WTC11 (cell line): ENCODE measurements at regions not wholly inside any gene's neighbourhood (a gene's known extent, or its start where the extent isn't known, plus 50 kb on each side); places are given as distances from the start of the nearest gene placed in this dataset.

ENCODE experiments used
- ATAC-seq: fragments of 200-7000 bp; cut with Tn5 transposase; 2 replicates; pipeline ENCODE4 v1.10.0; 2021; ENCODE audit warnings: mild to moderate bottlenecking, moderate library complexity
- CTCF ChIA-PET: fragments of 300-600 bp; sonication (Branson Sonifier 250); formaldehyde crosslinking; loops from one replicate; lab custom pipeline; 2021; ENCODE audit warnings: antibody characterized with exemption; lab: Charles Lee
- POLR2A ChIA-PET: fragments of 350-600 bp; sonication (Branson Sonifier 250); formaldehyde crosslinking; loops from one replicate; lab custom pipeline; 2021; ENCODE audit warnings: antibody characterized with exemption; lab: Charles Lee
- DNase-seq: peaks from one replicate; pipeline ENCODE4 v3.0.0; 2021; ENCODE audit warnings: low spot score
- H3K27ac Mint-ChIP-seq: 2 replicates; pipeline ENCODE4 v1.8.0; 2021; ENCODE audit warnings: mixed read lengths
- H3K27me3 Mint-ChIP-seq: 2 replicates; pipeline ENCODE4 v1.8.0; 2021; ENCODE audit warnings: low read depth, mild to moderate bottlenecking, moderate library complexity, mixed read lengths
- H3K36me3 Mint-ChIP-seq: 2 replicates; pipeline ENCODE4 v1.8.0; 2021; ENCODE audit warnings: mixed read lengths
- H3K4me1 Mint-ChIP-seq: 2 replicates; pipeline ENCODE4 v1.8.0; 2022; ENCODE audit warnings: mixed read lengths
- H3K4me3 Mint-ChIP-seq: 2 replicates; pipeline ENCODE4 v1.8.0; 2021; ENCODE audit warnings: mild to moderate bottlenecking, moderate library complexity, mixed read lengths
- H3K9me3 Mint-ChIP-seq: 2 replicates; pipeline ENCODE4 v1.8.0; 2021; ENCODE audit warnings: mixed read lengths
- AFF4 ChIP-seq: sonication (generic); formaldehyde crosslinking; IDR thresholded peaks from 2 replicates; pipeline ENCODE4 v1.8.1; 2023; ENCODE audit warnings: mild to moderate bottlenecking, missing genetic modification reagents, borderline replicate concordance
- AR ChIP-seq: fragments of 250-450 bp; sonication (Bioruptor Pico); IDR thresholded peaks from 2 replicates; pipeline ENCODE4 v1.9.0; 2021; ENCODE audit warnings: mild to moderate bottlenecking
- CREB1 ChIP-seq: sonication (generic); formaldehyde crosslinking; IDR thresholded peaks from 2 replicates; pipeline ENCODE4 v1.8.0; 2023; ENCODE audit warnings: mild to moderate bottlenecking, missing genetic modification reagents
- EMX1 ChIP-seq: fragments of 250-450 bp; sonication (Bioruptor Pico); IDR thresholded peaks from 2 replicates; pipeline ENCODE4 v1.8.0; 2021; ENCODE audit warnings: mild to moderate bottlenecking
- HMGXB4 ChIP-seq: sonication (generic); formaldehyde crosslinking; IDR thresholded peaks from 2 replicates; pipeline ENCODE4 v1.8.1; 2023; ENCODE audit warnings: mild to moderate bottlenecking, moderate library complexity, missing genetic modification reagents
- IRF1 ChIP-seq: sonication (generic); formaldehyde crosslinking; IDR thresholded peaks from 2 replicates; pipeline ENCODE4 v1.8.0; 2023; ENCODE audit warnings: missing genetic modification reagents
- PRRX2 ChIP-seq: fragments of 250-450 bp; sonication (Bioruptor Pico); IDR thresholded peaks from 2 replicates; pipeline ENCODE4 v1.8.0; 2021; ENCODE audit warnings: mild to moderate bottlenecking
- RELA ChIP-seq: sonication (generic); formaldehyde crosslinking; IDR thresholded peaks from 2 replicates; pipeline ENCODE4 v1.8.1; 2022; ENCODE audit warnings: missing genetic modification reagents, mild to moderate bottlenecking, borderline replicate concordance
- RORB ChIP-seq: fragments of 250-450 bp; sonication (Bioruptor Pico); IDR thresholded peaks from 2 replicates; pipeline ENCODE4 v1.9.0; 2021; ENCODE audit warnings: mild to moderate bottlenecking
- TP53 ChIP-seq: sonication (generic); formaldehyde crosslinking; IDR thresholded peaks from 2 replicates; pipeline ENCODE4 v1.8.1; 2023; ENCODE audit warnings: mild to moderate bottlenecking, missing genetic modification reagents
- USF1 ChIP-seq: sonication (generic); formaldehyde crosslinking; IDR thresholded peaks from 2 replicates; pipeline ENCODE4 v1.8.0; 2022; ENCODE audit warnings: mild to moderate bottlenecking, missing genetic modification reagents
- ZBTB43 ChIP-seq: sonication (generic); formaldehyde crosslinking; IDR thresholded peaks from 2 replicates; pipeline ENCODE4 v1.8.1; 2023; ENCODE audit warnings: mild to moderate bottlenecking, missing genetic modification reagents
- ZNF423 ChIP-seq: fragments of 250-450 bp; sonication (Bioruptor Pico); IDR thresholded peaks from 2 replicates; pipeline ENCODE4 v2.1.2; 2022; ENCODE audit warnings: mild to moderate bottlenecking, moderate library complexity
- ZNF425 ChIP-seq: fragments of 250-450 bp; sonication (Bioruptor Pico); conservative IDR thresholded peaks from 2 replicates; pipeline ENCODE4 v1.9.0; 2021; ENCODE audit warnings: mild to moderate bottlenecking
- ZNF512 ChIP-seq: sonication (generic); formaldehyde crosslinking; IDR thresholded peaks from 2 replicates; pipeline ENCODE4 v1.8.1; 2022; ENCODE audit warnings: missing genetic modification reagents, borderline replicate concordance

- no peak for ATAC-seq
- H3K27ac Mint-ChIP-seq = no peak overlapping the region
Measured at GRCh38 chr6:91860541-91861335, 1273.9 kb upstream of the MAP3K7 start.

More at GRCh38 chr6:91860541-91861335, 1273.9 kb upstream of the MAP3K7 start:
- H3K36me3 Mint-ChIP-seq = no peaks in the 10 kb centered on the region
- no peaks in the 10 kb centered on the region for H3K27me3 Mint-ChIP-seq
- POLR2A ChIA-PET = no interaction called here
- TF ChIP-seq RELA (no peak), AR (no peak), PRRX2 (CRISPR knock-in tag) (no peak), AFF4 (CRISPR knock-in tag) (no peak), IRF1 (CRISPR knock-in tag) (no peak), ZBTB43 (CRISPR knock-in tag) (no peak), USF1 (CRISPR knock-in tag) (no peak), HMGXB4 (CRISPR knock-in tag) (no peak), RORB (CRISPR knock-in tag) (no peak), CREB1 (CRISPR knock-in tag) (no peak), ZNF423 (CRISPR knock-in tag) (no peak), TP53 (no peak), ZNF425 (CRISPR knock-in tag) (no peak), EMX1 (CRISPR knock-in tag) (no peak), ZNF512 (CRISPR knock-in tag) (no peak)
- no peaks in the 10 kb centered on the region for H3K9me3 Mint-ChIP-seq
- H3K4me3 Mint-ChIP-seq = no peak overlapping the region
- CTCF ChIA-PET = no interaction called here
- DNase-seq = no peak
- H3K4me1 Mint-ChIP-seq = no peaks in the 10 kb centered on the region
